22Rv1 (cell line): ENCODE measurements at regions not wholly inside any gene's neighbourhood (a gene's known extent, or its start where the extent isn't known, plus 50 kb on each side); places are given as distances from the start of the nearest gene placed in this dataset.

Experiments used
- H3K27ac ChIP-seq: fragments of 450-650 bp; 2 replicates; pipeline ENCODE4 v1.5.1; 2017
- ZFX ChIP-seq: fragments of 450-650 bp; IDR thresholded peaks from 2 replicates; pipeline ENCODE4 v1.6.1; 2017; ENCODE audit warnings: antibody characterized with exemption, borderline replicate concordance
- TF ChIP-seq, protein P1 (sequence below): fragments of 450-650 bp; IDR thresholded peaks from 2 replicates; pipeline ENCODE4 v1.5.1; 2017; ENCODE audit warnings: mild to moderate bottlenecking

DNA sequence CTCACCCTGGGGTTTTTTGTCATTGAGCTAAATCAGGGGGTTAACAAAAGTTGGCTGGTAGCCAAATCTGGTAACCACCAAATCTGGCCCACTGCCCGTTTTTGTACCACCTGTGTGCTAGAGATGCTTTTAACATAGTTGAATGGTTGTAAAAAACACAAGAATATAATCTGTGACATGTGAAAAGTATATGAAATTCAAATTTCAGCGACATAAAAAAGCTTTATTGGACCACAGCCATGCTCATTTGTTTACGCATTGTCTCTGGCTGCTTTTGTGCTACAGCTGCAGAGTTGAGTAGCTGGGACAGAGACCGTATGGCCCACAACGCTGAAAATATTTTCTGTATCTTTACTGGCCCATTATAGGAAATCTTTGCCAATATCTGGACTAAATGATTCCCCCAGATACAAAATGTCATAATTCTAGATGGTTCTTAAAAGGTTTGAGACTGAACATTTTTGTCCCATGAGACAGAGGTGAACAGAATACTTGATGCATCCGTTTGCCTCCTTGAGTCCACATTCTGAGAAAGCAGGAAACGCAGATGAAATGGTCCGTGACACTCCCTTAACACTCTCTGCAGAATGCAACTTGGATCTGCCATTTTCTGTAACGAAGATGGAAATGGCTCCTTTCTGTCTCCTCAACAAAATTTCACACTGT lies 120.9 kb upstream of the PDZRN3 start:
- TF ChIP-seq, protein P1, sequence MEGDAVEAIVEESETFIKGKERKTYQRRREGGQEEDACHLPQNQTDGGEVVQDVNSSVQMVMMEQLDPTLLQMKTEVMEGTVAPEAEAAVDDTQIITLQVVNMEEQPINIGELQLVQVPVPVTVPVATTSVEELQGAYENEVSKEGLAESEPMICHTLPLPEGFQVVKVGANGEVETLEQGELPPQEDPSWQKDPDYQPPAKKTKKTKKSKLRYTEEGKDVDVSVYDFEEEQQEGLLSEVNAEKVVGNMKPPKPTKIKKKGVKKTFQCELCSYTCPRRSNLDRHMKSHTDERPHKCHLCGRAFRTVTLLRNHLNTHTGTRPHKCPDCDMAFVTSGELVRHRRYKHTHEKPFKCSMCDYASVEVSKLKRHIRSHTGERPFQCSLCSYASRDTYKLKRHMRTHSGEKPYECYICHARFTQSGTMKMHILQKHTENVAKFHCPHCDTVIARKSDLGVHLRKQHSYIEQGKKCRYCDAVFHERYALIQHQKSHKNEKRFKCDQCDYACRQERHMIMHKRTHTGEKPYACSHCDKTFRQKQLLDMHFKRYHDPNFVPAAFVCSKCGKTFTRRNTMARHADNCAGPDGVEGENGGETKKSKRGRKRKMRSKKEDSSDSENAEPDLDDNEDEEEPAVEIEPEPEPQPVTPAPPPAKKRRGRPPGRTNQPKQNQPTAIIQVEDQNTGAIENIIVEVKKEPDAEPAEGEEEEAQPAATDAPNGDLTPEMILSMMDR: no peak
- TF ChIP-seq ZFX: no peak
- H3K27ac ChIP-seq: no peak overlapping the region

DNA sequence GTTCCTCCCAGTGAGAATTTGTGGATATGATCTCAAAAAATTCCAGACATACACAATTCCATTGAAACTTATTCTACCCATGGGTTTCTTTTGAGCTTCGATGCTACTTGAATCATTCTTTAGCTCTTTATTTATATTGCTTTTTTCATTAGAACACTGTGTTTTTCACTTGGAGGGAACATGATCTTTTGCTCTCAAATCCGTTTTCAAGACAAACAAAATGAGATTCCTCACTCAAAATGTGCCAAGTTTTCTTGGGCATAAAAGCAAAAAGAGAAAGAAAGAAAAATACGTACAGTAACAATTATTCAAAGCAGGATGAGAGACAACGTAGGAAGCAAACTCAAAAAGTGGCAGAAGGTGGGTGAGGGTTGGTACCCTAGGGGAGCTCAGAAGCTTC lies 118.8 kb upstream of the PDZRN3 start:
- TF ChIP-seq, protein P1: no peak
- no peak for TF ChIP-seq ZFX
- no peak overlapping the region for H3K27ac ChIP-seq

DNA sequence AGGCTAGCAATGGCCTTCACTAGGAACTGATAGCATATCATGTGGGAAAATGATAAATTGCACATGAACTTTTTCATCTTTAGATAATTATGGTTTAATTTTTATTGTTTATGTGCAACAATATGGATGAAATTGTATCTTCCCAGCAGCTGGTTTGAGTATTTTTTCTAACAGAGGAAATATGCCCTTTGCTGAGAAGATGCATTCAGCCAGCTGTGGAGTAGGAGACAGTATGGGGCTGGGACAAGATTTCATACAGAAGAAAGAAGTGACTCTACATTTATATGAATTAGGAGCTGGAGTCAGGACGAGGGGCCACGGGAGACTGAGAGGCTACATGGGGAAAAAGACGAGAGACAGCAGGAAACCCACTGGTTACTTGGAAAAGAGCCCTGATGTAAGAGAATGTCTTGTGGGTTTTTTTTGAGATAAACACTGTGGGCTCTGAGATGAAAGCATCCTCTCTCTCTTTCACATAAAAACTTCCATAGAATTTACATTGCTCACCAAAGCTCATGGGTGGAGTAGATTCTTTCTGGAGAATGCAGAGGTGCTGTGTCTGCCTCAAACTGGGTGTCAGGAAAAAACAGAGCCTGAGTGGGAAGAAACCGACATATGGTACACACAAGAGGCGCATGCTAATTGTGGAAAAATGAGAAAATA lies 115.2 kb upstream of the PDZRN3 start:
- H3K27ac ChIP-seq: no peak overlapping the region
- TF ChIP-seq, protein P1: no peak
- TF ChIP-seq ZFX: no peak

DNA sequence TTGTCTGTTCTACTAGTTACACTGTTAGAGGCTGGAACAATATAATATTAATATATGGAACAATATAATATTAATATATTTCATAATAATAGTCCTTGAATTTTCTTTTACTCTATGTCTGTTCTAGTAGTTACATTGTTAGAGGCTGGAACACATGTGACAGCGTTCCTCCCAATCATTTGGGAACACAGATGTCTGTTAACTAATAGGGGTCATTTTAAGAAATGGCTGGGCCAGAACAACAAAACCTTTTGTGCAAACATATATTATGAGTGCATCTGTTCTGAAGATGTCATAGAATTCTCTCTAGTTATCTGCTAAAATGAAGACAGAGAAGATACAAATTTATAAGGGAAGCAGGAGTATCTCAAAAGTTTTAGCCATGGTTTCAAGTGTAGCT lies 114.0 kb upstream of the PDZRN3 start:
- no peak overlapping the region for H3K27ac ChIP-seq
- no peak for TF ChIP-seq ZFX
- TF ChIP-seq, protein P1: no peak

DNA sequence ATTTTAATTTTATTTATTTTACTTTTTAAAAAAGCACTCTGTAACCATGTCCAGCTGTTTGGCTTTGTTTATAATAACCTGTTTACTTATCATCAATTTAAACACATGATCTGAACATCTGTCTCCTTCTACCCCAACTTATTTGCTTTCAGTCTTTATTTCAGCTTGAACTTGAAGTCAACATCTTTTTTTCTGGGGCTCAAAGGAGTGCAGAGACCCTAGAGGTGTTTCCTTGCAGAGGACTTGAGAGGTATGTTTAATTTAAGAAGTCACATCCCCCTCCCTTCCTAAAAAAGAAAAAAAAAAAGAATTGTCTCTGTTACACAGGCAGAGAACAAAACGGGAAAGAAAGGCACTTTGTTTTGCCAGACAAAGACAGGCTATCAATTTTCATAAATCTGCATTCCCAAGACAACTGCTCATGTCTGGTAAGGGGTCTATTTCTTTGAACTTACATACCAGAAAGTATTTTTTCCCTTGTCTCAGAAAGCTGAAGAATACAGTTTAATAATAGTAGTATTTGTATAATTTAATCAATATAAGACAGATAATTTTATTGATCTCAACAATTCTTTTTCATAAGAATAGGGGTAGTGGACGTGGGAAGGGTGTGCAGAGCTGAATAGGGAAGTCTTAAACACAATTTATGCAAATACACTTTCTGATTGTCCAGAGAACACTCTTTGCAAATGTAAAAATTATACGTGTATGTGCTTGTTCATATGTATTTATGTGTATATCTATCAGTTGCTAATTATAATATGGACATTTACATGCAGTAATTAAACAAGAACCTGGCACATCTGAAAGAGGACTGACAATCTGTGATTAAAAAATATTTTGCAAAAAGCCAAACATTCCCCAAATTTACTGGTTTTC lies 109.7 kb upstream of the PDZRN3 start:
- TF ChIP-seq ZFX: no peak
- TF ChIP-seq, protein P1: no peak
- no peak overlapping the region for H3K27ac ChIP-seq

DNA sequence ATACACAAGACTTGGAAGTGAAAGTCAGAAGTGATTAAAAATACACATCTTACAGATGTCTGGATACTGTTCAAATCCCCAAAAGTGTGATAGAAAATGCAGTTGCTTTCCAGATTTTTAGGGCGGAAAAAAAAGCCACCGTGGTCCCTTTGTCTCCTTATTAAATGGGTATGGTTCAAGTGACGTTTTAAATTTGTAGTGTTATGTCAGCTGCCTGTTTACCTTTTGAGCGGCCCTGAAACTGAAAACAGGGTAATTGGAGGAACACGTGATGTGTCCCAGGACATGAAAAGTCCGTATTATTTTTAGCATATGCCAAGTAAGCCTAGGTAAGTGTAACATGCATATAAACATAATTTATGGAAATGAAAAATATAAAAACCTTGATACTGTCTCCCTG lies 109.0 kb upstream of the PDZRN3 start:
- no peak overlapping the region for H3K27ac ChIP-seq
- TF ChIP-seq ZFX: no peak
- TF ChIP-seq, protein P1: no peak
